Neural progenitor cell (in vitro differentiated cells): ENCODE measurements at regions not wholly inside any gene's neighbourhood (a gene's known extent, or its start where the extent isn't known, plus 50 kb on each side); places are given as distances from the start of the nearest gene placed in this dataset.

ENCODE experiments used
- EZH2 ChIP-seq: fragments of 200-600 bp; sonication (generic); IDR thresholded peaks from 2 replicates; pipeline ENCODE4 v1.6.1; 2017; ENCODE audit warnings: antibody characterized with exemption, mild to moderate bottlenecking, moderate library complexity
- EZH2phosphoT487 ChIP-seq: fragments of 200-600 bp; sonication (generic); IDR thresholded peaks from 2 replicates; pipeline ENCODE4 v1.6.1; 2017; ENCODE audit warnings: antibody characterized with exemption
- TF ChIP-seq, protein P1 (sequence below): fragments of 200-600 bp; sonication (generic); IDR thresholded peaks from 2 replicates; pipeline ENCODE4 v1.5.1; 2017; ENCODE audit warnings: antibody characterized with exemption, mild to moderate bottlenecking

DNA sequence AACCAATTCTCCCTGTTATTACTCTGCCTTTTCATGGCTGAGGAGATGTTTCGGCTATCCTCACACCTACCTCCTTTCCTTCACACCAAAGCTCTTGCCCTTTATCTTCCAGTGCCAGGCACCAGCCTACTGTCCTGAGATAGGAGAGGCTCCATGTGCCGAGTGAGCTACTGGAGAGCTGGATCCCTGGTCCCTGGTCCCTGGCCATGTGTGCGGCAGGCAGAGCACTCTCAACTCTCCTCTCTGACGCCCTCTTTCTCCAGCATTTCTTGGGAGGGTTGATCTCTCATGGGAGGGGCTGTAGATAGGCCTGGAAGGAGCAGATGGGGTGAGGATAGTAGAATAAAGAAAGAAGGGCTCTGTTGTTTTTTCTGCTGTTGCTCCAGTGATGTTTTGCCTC, 277.1 kb upstream of the UMPS start:
- TF ChIP-seq EZH2 (no peak), EZH2phosphoT487 (no peak)
- TF ChIP-seq, protein P1, sequence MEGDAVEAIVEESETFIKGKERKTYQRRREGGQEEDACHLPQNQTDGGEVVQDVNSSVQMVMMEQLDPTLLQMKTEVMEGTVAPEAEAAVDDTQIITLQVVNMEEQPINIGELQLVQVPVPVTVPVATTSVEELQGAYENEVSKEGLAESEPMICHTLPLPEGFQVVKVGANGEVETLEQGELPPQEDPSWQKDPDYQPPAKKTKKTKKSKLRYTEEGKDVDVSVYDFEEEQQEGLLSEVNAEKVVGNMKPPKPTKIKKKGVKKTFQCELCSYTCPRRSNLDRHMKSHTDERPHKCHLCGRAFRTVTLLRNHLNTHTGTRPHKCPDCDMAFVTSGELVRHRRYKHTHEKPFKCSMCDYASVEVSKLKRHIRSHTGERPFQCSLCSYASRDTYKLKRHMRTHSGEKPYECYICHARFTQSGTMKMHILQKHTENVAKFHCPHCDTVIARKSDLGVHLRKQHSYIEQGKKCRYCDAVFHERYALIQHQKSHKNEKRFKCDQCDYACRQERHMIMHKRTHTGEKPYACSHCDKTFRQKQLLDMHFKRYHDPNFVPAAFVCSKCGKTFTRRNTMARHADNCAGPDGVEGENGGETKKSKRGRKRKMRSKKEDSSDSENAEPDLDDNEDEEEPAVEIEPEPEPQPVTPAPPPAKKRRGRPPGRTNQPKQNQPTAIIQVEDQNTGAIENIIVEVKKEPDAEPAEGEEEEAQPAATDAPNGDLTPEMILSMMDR, result no peak
